CD4-positive, CD25-positive, alpha-beta regulatory T cell (primary cell): ENCODE measurements at regions not wholly inside any gene's neighbourhood (a gene's known extent, or its start where the extent isn't known, plus 50 kb on each side); places are given as distances from the start of the nearest gene placed in this dataset.
"Not testable (repeated sequence)": the region's sequence is repeated elsewhere in the genome, so short reads cannot be mapped to it uniquely, and the experiment has no call there.

ENCODE experiments used
- ATAC-seq, 2 donors: fragments of 150-1000 bp; cut with Tn5 transposase; one replicate each; pipeline ENCODE4 v1.10.0; 2021; ENCODE audit warnings: low read depth in 2 of 2, moderate number of reproducible peaks in 2 of 2, moderate library complexity in 1 of 2
- DNase-seq, 3 donors: peaks; one replicate each; pipeline versions ENCODE4 v3.0.0 to v3.0.0-alpha.2; 2012 to 2022; ENCODE audit warnings: mixed read lengths in 1 of 3
- H3K27ac ChIP-seq: one replicate; pipeline ENCODE4 v1.7.0; 2013; ENCODE audit warnings: mild to moderate bottlenecking, low read length; ENCODE audit not compliant: insufficient read depth, poor library complexity, severe bottlenecking
- H3K27me3 ChIP-seq: one replicate; pipeline ENCODE4 v1.7.0; 2013; ENCODE audit warnings: low read length; ENCODE audit not compliant: control insufficient read depth, insufficient read depth
- H3K36me3 ChIP-seq: one replicate; pipeline ENCODE4 v1.7.0; 2013; ENCODE audit warnings: mild to moderate bottlenecking, low read length, moderate library complexity; ENCODE audit not compliant: control insufficient read depth, insufficient read depth
- H3K4me1 ChIP-seq: 2 replicates; pipeline ENCODE4 v1.7.0; 2013; ENCODE audit warnings: mild to moderate bottlenecking, low read length; ENCODE audit not compliant: insufficient read depth, control insufficient read depth, poor library complexity, severe bottlenecking
- H3K4me3 ChIP-seq: one replicate; pipeline ENCODE4 v1.7.0; 2013; ENCODE audit warnings: low read depth, mild to moderate bottlenecking, low read length, moderate library complexity
- H3K9me3 ChIP-seq, 2 experiments: 1 replicate in 1 of 2; 2 replicates in 1 of 2; pipeline ENCODE4 v1.7.0; 2013; ENCODE audit warnings: low read length in 2 of 2, mild to moderate bottlenecking in 1 of 2, moderate library complexity in 1 of 2; ENCODE audit not compliant: control insufficient read depth in 2 of 2
- H3K27ac Mint-ChIP-seq, 3 donors: one replicate each; pipeline ENCODE4 v1.8.0; 2020 to 2022; ENCODE audit warnings: mild to moderate bottlenecking in 3 of 3, mixed read lengths in 3 of 3, moderate library complexity in 2 of 3
- H3K27me3 Mint-ChIP-seq: one replicate; pipeline ENCODE4 v1.8.0; 2022; ENCODE audit warnings: mild to moderate bottlenecking, mixed read lengths
- H3K36me3 Mint-ChIP-seq: one replicate; pipeline ENCODE4 v1.8.0; 2020; ENCODE audit warnings: mixed read lengths
- H3K4me1 Mint-ChIP-seq, 4 donors: one replicate each; pipeline ENCODE4 v1.8.0; 2020 to 2022; ENCODE audit warnings: mixed read lengths in 4 of 4, mild to moderate bottlenecking in 1 of 4
- H3K4me3 Mint-ChIP-seq, 4 donors: one replicate each; pipeline ENCODE4 v1.8.0; 2020 to 2022; ENCODE audit warnings: mild to moderate bottlenecking in 4 of 4, mixed read lengths in 4 of 4, moderate library complexity in 3 of 4
- H3K9me3 Mint-ChIP-seq, 7 donors: one replicate each; pipeline ENCODE4 v1.8.0; 2020 to 2022; ENCODE audit warnings: mixed read lengths in 7 of 7, mild to moderate bottlenecking in 3 of 7, moderate library complexity in 2 of 7

DNA sequence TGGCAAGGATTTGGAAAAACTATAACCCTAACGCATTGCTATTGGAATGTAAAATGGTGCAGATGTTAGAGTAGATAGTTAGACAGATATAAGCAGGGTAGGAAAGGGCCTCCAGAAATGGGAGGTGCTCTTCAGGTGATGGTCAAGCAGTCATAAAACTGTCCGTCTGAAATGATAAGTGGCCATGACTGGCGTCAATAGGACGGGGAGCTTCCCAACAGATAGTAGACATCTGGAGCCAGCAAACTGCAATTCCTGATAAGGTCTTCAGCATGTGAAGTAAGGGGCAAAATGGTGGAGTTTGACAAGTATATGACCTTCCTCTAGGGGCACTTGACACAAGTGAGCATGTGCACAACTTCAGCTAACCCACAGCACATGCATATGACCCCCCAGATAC lies 250.4 kb downstream of the MAGEB5 start:
- Mint-ChIP-seq H3K9me3 (peaks cover 0 to 10% (median 2%) of the 10 kb centered on the region in 7 donors), H3K4me1 (no peaks in the 10 kb centered on the region), H3K27ac (no peak overlapping the region), H3K36me3 (no peaks in the 10 kb centered on the region), H3K27me3 (no peaks in the 10 kb centered on the region), H3K4me3 (no peak overlapping the region)
- no peaks in the 10 kb centered on the region for H3K27me3 ChIP-seq
- H3K9me3 ChIP-seq: no peaks in the 10 kb centered on the region
- H3K4me3 ChIP-seq: no peak overlapping the region
- no peaks in the 10 kb centered on the region for H3K4me1 ChIP-seq
- no peak overlapping the region for H3K27ac ChIP-seq
- no peaks in the 10 kb centered on the region for H3K36me3 ChIP-seq
- ATAC-seq (no peak), DNase-seq (no peak)

DNA sequence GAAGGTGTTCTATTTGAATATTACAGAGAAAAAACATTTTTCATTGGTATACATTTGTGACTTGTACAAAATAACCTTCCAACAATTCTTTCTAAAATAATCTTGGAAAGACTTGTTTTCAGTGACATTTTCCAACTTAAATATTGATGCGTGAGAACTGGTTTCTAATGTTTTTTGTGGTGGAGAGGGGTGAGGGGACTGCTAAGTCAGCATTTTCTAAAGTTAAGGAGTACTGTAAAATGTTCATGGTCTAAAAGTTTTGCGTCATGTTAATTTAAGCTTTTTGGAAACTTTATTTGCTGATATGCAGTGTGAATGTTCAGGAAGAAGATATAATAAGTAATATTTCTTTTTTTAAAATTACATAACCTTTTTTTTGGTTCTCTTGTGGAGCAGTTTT lies 229.3 kb downstream of the MAGEB5 start:
- no peak overlapping the region for H3K27ac ChIP-seq
- no peak overlapping the region for H3K27ac Mint-ChIP-seq
- H3K9me3 Mint-ChIP-seq: peaks cover 0 to under 1% (median 0%) of the 10 kb centered on the region in 7 donors
- no peaks in the 10 kb centered on the region for H3K9me3 ChIP-seq
- H3K36me3 ChIP-seq: no peaks in the 10 kb centered on the region
- H3K27me3 ChIP-seq: no peaks in the 10 kb centered on the region
- no peaks in the 10 kb centered on the region for H3K36me3 Mint-ChIP-seq
- no peaks in the 10 kb centered on the region for H3K27me3 Mint-ChIP-seq
- no peak for ATAC-seq
- no peak overlapping the region for H3K4me3 ChIP-seq
- H3K4me1 ChIP-seq: no peaks in the 10 kb centered on the region
- no peaks in the 10 kb centered on the region for H3K4me1 Mint-ChIP-seq
- no peak for DNase-seq
- no peak overlapping the region for H3K4me3 Mint-ChIP-seq

DNA sequence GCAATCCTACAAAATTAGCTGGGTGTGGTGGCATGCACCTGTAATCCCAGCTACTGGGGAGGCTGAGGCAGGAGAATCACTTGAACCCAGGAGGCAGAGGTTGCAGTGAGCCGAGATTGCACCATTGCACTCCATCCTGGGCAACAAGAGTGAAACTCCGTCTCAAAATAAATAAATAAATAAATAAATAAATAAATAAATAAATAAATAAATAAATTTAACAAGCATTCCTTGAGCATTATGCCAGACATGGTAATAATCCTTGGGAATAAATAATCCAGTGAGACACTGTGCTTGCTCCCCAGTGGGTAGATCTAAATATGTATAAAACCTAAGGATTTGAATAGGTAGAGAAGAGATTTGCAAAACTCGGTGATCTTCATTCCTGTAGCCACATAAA lies 228.4 kb downstream of the MAGEB5 start:
- H3K4me1 Mint-ChIP-seq, H3K4me3 Mint-ChIP-seq, H3K36me3 Mint-ChIP-seq, H3K27ac Mint-ChIP-seq, H3K9me3 Mint-ChIP-seq, DNase-seq, H3K27me3 ChIP-seq, ATAC-seq, H3K27me3 Mint-ChIP-seq, H3K36me3 ChIP-seq, H3K4me1 ChIP-seq, H3K27ac ChIP-seq, H3K4me3 ChIP-seq, H3K9me3 ChIP-seq: not testable (repeated sequence)

DNA sequence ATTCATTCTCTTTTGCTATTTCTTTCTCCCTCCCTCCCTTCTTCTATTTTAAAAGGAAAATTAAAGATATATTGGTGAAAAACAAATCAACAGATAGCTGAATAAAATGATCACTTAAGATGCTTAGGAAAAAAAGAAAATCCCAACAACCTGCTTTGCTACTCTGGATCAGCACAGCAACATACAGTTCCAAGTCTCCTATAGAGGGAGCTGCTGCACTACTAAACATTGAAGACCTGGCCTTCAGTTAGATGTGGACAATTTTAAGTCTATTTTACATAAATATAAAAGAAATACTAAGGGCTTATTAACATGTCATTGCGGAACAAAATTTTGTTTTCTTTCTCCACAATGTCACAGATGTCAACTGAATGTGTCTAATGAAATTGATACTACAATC lies 226.4 kb downstream of the MAGEB5 start:
- no peaks in the 10 kb centered on the region for H3K27me3 ChIP-seq
- Mint-ChIP-seq H3K9me3 (peaks cover 0 to 2% (median 0%) of the 10 kb centered on the region in 7 donors), H3K4me3 (no peak overlapping the region), H3K27ac (no peak overlapping the region), H3K36me3 (no peaks in the 10 kb centered on the region), H3K27me3 (no peaks in the 10 kb centered on the region), H3K4me1 (no peaks in the 10 kb centered on the region)
- no peak overlapping the region for H3K27ac ChIP-seq
- H3K36me3 ChIP-seq: no peaks in the 10 kb centered on the region
- ATAC-seq (no peak), DNase-seq (no peak)
- peaks cover 0 to 3% of the 10 kb centered on the region in 2 experiments for H3K9me3 ChIP-seq
- no peaks in the 10 kb centered on the region for H3K4me1 ChIP-seq
- no peak overlapping the region for H3K4me3 ChIP-seq

DNA sequence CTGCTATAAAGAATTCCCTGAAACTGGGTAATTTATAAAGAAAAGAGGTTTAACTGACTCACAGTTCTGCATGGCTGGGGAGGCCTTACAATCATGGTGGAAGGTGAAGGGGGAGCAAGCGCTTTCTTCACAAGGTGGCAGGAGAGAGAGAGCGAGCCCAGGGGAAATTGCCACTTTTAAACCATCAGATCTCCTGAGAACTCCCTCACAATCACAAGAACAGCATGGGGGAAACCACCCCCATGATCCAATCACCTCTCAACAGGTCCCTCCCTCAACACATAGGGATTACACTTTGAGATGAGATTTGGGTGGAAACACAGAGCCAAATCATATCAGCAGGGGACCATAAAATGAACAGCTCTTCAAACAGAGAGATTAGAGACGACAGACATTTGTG lies 198.6 kb downstream of the MAGEB5 start:
- DNase-seq (no peak), ATAC-seq (no peak)
- no peaks in the 10 kb centered on the region for H3K4me1 ChIP-seq
- no peaks in the 10 kb centered on the region for H3K27me3 Mint-ChIP-seq
- H3K9me3 Mint-ChIP-seq: peaks cover 0 to 18% (median 0%) of the 10 kb centered on the region in 7 donors
- no peaks in the 10 kb centered on the region for H3K9me3 ChIP-seq
- no peaks in the 10 kb centered on the region for H3K4me1 Mint-ChIP-seq
- no peaks in the 10 kb centered on the region for H3K36me3 ChIP-seq
- no peaks in the 10 kb centered on the region for H3K36me3 Mint-ChIP-seq
- H3K27me3 ChIP-seq: no peaks in the 10 kb centered on the region
- H3K27ac Mint-ChIP-seq: no peak overlapping the region
- H3K27ac ChIP-seq: no peak overlapping the region
- no peak overlapping the region for H3K4me3 Mint-ChIP-seq
- H3K4me3 ChIP-seq: no peak overlapping the region

DNA sequence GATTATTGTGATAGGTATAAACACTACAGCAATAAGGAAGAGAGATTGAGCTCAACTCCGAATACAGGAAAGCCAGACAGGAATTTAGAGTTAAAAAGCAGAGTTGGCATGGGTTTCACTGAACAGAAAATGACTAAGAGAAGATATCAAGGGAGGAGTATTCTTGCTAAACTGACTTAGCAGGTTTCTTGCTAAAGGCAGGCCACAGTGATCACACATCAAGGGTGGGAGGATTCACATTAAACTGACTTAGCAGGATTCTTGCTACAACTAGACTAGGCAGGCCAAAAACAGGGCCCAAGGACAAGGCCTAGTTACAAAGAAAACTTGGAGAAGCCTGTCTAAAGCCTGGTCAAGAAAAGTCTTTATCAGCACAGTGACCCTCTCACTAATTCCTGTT lies 195.1 kb downstream of the MAGEB5 start:
- Mint-ChIP-seq H3K4me1 (no peaks in the 10 kb centered on the region), H3K36me3 (no peaks in the 10 kb centered on the region), H3K4me3 (no peak overlapping the region), H3K27me3 (no peaks in the 10 kb centered on the region), H3K9me3 (peaks cover 0 to 4% (median 0%) of the 10 kb centered on the region in 7 donors), H3K27ac (no peak overlapping the region)
- H3K9me3 ChIP-seq: no peaks in the 10 kb centered on the region
- no peak for DNase-seq
- no peaks in the 10 kb centered on the region for H3K4me1 ChIP-seq
- no peak overlapping the region for H3K4me3 ChIP-seq
- ATAC-seq: no peak
- H3K36me3 ChIP-seq: no peaks in the 10 kb centered on the region
- H3K27me3 ChIP-seq: no peaks in the 10 kb centered on the region
- H3K27ac ChIP-seq: no peak overlapping the region

DNA sequence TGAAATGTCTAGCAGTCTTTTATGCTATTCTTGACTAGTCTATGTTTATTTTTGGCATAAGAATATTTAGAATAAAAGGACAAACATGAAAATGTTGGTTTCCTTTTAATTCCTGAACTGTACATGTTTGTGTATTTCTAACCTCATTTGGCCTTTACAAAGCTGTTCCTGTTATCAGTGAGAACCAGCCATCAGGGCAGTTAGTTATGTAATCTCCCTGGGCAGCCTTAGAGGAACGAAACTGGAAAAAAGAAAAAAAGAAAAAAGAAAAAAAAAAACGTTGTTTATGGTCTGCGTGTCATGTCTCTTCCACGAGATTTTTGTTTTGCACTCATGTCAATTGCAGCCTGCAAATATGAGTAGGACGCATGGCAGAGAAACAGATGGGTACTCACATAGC lies 193.7 kb downstream of the MAGEB5 start:
- DNase-seq (no peak), ATAC-seq (no peak)
- no peak overlapping the region for H3K4me3 Mint-ChIP-seq
- H3K27ac Mint-ChIP-seq: no peak overlapping the region
- H3K4me3 ChIP-seq: no peak overlapping the region
- H3K4me1 ChIP-seq: no peaks in the 10 kb centered on the region
- no peaks in the 10 kb centered on the region for H3K36me3 ChIP-seq
- H3K27ac ChIP-seq: no peak overlapping the region
- no peaks in the 10 kb centered on the region for H3K36me3 Mint-ChIP-seq
- H3K4me1 Mint-ChIP-seq: no peaks in the 10 kb centered on the region
- no peaks in the 10 kb centered on the region for H3K27me3 Mint-ChIP-seq
- H3K27me3 ChIP-seq: no peaks in the 10 kb centered on the region
- H3K9me3 Mint-ChIP-seq: peaks cover 0 to 4% (median 0%) of the 10 kb centered on the region in 7 donors
- no peaks in the 10 kb centered on the region for H3K9me3 ChIP-seq

DNA sequence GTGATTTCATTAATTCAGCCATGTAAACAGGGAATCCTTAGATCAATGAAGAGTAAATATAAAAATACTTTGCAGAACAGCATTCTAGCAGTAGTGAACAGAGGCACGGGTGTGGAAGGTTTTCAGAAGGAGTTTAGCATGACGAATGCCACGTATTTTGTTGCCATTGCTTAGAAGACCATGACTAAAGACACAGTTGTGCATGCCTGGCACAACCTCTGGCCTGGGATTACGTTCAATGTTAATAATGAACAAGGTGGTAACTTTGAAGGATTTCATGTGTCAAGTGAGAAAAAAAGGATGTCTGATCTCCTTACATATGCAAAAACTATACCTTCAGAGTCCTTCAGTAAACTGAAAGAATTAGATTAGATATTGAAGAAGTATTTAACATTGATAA lies 171.9 kb downstream of the MAGEB5 start:
- H3K4me1 Mint-ChIP-seq: no peaks in the 10 kb centered on the region
- ATAC-seq: no peak
- H3K4me3 Mint-ChIP-seq: no peak overlapping the region
- no peak overlapping the region for H3K4me3 ChIP-seq
- no peaks in the 10 kb centered on the region for H3K4me1 ChIP-seq
- no peaks in the 10 kb centered on the region for H3K27me3 Mint-ChIP-seq
- H3K36me3 Mint-ChIP-seq: no peaks in the 10 kb centered on the region
- no peak overlapping the region for H3K27ac Mint-ChIP-seq
- H3K9me3 Mint-ChIP-seq: peaks cover 0 to 8% (median 0%) of the 10 kb centered on the region in 7 donors
- no peaks in the 10 kb centered on the region for H3K27me3 ChIP-seq
- no peaks in the 10 kb centered on the region for H3K9me3 ChIP-seq
- no peak overlapping the region for H3K27ac ChIP-seq
- no peaks in the 10 kb centered on the region for H3K36me3 ChIP-seq
- no peak for DNase-seq
